ENCODE measurements at regions not wholly inside any gene's neighbourhood (a gene's known extent, or its start where the extent isn't known, plus 50 kb on each side); places are given as distances from the start of the nearest gene placed in this dataset.

DNA sequence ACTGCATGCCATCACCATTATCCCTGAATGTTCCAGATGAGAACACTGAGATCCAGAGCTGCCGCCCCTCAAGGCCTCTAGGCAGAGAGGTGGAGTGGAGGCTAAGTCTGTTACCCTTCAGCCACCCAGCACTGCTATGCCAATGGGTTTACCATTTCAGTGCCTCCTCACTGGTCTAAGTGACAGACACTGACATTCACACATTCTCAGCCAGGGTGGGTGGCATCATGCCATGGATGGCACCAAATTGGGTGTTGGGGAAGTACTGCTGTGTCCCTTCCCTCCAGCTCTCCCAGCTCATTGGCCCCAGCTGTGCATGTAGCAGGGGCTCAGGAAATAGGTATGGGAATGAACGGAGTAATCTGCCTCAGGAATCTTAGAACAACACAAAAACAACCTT is 96.8 kb upstream of the PLET1 start:
- DNase-seq (ENCODE audit: low read depth) = no peak

DNA sequence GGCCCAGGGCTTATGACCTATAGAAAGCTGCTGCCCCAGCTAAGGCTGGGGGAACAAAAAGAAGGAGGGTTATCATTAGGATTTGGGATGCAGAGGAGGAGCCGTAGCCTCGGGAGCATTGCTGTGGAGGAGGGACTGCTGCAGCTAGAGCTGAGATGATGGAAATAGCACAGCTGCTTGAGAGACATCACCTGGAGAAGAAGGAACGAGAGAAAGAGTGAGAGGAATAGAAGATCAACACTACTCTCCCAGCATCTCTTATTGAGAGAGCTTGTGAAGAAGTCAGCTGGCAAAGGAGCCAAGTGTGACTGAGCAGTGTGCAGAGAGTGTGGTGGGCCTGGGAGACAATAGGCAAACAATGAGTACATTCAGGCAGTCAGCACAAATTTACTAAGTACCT is 100.7 kb upstream of the PLET1 start:
- DNase-seq (ENCODE audit: low read depth) = no peak

DNA sequence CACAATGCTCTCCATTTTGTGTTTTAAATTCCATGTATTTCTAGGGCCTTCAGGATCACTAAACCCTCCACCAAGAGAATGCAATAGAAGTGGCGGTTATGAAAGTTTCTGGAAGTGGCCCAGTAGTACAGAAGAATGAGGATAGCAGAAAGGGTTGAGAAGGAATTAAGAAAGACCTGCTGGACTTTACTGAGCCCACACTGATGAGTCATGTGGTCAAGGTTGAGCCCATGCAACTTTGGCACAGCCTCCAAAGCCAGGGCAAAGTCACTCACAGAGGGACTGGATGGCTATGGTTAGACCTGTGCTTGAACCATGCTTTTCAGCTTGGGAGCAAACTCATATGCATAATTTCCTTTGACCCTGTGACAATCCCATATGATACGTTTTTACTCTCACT is 102.9 kb upstream of the PLET1 start:
- no peak for DNase-seq (ENCODE audit: low read depth)

DNA sequence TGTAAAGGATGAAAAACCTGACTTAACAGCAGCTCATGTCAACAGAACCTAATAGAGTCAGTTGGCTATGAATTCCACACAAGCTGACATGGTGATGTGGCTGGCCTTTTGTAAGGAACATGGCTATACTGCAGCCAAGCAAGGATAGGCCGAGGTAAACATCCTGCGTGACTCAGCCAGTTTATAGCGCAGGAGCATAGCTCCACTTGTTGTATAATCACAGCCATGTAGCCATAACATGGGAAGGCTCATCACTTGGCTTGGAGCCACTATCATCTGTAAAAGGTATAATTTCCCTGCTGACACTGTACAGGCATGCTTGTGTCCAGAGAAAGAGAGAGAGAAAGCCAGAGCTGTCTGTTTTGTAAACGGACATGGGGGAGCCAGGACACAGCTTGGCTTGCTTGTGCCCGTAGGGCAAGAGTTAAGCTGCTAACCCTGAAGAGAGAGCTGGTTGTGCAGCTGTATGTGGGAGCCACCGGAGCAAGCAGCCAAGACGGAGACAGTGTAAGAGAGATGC is 104.4 kb upstream of the PLET1 start:
- peak; percentile 24 for DNase-seq (ENCODE audit: low read depth)

DNA sequence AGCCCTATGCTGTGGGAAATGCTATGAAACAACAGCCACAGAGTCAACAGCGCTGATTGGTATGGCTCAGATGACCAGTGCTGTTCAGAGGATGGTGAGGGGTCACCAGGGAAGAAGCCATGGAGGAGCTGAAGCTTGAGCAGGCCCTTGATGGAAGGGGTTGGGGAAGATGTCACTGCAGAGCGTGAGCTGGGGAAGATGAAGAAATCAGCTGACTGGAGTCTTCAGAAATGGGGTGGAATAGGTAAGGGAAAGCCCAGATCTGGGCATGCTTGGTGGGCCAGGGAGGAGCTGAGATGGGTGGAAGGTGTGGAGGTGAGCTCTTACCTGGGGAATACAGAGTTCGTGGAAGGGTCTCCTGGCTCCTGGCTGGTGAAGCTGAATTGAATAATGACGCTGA is 105.4 kb upstream of the PLET1 start:
- DNase-seq (ENCODE audit: low read depth) = no peak

DNA sequence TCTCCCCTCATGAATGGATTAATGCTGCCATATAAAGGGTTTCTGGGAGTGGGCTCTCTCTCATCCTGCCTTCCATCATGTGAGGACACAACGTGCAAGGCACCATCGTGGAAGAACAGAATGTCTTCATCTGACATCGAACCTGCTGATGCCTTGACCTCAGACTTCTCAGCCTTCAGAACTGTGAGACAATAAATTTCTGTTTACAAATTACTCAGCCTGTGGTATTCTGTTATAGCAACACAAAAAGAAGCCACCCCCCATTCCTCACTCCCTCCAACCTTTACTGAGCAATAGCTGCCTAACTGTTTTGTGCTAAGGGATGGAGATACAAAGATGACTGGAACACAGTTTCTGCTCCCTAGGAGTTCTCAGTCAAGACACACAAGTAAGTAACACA is 106.1 kb upstream of the PLET1 start:
- DNase-seq (ENCODE audit: low read depth) = no peak

DNA sequence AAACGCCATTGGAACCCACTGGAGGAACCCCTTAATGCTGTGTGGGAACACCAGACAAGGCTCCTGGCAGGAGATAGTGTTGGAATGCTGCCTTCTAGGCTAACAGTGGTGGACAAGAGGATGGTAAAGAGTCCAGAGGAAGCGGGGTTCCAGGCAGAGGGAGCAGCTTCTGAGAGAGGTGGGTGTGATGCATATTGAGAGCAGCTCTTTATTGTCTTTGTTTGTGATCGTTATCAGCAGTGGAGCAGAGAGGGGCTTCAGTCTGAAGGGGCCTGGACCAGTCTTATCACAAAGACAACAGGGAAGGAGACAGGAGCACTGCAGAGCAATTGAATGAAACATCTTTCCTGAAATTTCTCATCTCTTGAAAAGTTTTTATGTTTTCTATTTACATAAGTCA is 106.8 kb upstream of the PLET1 start:
- no peak for DNase-seq (ENCODE audit: low read depth)

DNA sequence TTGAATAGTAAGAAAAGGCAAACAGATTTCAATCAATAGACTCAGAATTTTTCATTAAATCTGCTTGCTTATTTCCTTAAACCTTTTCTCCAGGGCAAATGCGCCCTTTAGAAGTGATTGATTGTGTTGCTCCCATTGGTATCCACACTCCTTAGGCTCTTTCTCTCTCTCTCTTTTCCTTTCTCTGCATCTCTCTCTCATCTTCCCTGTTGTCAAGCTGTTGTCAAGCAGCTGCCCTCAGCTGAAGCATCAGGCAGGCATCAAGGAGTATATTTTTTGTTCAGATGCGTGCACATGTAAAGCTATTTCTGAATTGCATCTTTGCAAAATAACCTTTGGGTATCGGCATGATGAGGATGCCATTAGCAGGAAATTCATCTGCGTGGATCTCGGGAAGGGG is 107.2 kb upstream of the PLET1 start:
- no peak for DNase-seq (ENCODE audit: low read depth)

DNA sequence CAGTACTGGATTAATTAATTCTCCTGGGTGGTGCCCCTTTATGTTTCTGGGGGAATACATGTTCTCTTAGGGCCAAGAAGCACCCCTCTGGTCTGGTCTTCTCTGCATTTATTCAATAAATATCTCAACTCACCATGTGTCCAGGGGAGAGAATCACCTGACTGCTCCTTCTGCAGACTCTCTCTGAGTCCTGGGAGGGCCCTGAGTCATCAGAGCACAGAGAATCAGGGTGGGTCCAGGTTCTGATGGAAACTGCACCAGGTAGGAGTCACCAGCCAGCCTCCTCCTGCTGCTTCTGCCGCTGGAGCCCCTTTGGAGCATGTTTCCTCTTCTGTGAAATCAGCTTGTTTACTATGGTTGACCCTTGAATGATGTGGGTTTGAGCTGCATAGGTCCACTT is 107.7 kb upstream of the PLET1 start:
- DNase-seq (ENCODE audit: low read depth) = no peak

DNA sequence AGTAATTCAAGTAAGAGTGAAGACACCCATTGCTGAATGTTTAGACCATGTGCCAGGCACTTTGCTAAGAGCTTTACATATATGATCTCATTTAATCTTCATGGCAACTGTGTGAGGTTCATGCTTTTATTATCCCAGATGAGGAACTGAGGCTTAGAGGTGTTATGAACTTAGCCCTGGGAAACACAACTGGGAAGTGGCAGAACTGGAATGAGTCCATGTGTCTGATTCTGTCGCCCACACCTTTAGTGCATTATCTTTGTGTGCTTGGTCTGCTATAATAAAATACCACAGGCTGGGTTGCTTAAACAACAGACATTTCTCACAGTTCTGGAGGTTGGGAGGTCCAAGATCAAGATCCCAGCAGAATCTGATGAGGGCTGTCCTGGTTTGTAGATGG is 108.7 kb upstream of the PLET1 start:
- DNase-seq (ENCODE audit: low read depth) = no peak

DNA sequence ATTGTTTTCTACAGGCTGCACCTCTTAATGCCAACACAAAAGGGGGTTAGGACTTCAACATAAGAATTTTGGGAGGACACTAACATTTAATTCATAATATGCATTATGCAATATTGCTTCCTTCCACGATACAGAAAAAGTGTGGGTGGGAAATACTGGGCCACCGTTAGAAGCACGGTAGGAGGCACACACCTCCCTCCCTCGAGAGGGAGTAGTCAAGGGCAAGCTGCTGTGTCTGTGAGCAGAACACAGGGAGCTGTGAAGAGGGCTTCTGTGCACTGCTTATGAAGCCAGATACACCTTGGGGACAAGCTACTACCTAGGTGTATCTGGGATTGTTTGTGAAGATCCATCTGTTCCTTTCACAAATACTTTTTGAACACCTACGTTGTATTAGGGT is 109.3 kb upstream of the PLET1 start:
- no peak for DNase-seq (ENCODE audit: low read depth)

DNA sequence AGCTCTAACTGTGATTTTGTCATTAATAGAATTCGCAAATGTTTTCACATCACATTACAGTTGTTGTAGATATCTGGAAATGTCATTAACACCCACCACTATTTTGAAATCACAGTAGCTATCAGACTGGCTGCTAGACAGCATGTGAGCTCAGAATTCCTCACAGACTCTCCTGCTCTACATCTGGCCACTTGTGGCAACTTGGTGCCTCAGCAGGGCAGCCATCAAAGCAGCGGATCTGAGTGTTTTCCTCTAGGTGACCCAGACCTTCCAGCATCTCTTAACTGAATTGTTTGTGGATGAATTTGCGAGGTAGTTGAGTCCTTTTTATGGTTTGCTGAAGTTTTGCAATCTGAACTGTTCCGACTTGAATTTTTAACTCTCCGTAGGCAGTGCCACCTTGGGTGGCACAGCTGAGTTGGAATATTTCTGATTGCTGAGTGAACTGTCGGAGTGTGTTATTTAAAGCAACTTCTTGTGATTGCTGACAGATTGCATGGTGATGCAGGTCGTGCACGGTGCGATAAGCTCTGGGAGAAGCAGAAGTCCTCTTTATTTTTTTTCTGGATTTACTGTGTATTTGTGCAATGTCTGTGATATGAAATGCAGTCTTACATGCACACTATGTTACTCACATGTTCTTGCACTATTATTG is 114.0 kb upstream of the PLET1 start:
- DNase-seq (ENCODE audit: low read depth) = no peak

DNA sequence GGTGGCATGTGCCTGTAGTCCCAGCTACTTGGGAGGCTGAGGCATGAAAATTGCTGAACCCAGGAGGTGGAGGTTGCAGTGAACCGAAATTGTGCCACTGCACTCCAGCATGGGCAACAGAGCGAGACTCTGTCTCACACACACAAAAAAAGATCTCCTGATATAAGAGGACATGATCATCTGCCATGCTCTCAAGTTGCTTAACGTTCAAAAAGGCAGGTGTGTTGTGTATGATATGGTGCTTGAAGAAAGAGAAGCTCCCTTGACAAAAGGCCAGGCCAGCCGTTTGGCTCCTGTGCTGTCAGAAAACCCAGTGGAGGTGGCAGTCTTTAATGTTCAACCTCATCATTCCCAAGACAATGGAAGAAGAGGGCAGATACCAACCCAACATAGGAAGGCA is 117.3 kb upstream of the PLET1 start:
- no peak for DNase-seq (ENCODE audit: low read depth)

DNA sequence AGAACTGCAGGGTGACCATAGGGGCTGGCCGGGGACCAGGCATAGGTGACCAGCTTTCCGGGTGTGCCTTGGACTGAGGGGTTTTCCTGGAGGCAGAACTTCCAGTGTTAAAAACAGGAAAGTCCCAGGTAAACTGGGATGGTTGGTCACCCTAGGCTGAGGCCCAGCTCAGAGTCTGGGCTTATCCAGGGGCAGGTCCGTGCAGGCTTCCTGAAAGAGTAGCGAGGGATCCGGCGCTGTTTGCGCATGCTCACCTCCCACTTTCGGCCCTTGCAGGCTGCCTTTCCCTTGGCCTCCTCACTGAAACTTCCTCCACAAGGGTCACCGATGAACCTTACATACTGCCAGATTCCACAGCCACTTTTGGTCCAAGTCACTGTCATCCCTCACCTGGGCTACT is 119.8 kb upstream of the PLET1 start:
- no peak for DNase-seq (ENCODE audit: low read depth)

DNA sequence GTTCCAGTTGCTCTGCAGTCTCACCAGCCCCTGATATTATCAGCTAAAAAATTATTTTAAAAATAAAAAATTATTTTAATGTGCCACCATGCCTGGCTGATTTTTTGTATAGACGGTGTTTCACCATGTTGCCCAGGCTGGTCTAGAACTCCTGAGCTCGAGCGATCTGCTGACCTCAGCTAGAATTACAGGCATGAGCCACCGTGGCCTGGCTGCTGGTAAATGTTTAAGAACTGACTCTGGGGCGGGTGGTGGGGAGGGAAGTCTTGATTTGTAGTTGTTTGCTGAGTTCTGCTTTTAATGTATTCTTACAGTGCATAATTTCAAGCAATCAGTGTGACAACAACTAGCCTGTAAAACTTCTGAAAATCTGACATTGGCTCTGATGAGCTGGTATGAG is 120.9 kb upstream of the PLET1 start:
- DNase-seq (ENCODE audit: low read depth) = no peak

DNA sequence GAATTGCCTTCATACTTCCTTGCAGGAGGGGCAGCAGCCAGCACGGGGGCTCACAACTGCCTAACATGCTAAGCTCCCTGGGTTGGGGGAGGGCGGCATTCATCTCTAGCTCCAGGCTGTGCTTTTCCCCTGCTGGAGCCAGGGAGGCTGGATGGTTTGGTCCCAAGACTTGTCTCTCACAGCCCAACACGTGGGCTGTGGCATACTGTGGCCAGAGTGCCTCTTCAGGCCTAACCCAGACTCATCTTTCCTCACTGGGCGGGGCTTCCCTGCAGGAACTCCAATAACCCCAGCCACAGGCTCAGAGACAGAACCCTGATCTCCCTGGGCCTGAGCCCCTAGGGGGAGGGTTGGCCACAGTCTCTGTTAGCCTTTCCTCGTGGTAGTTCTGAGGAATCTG is 121.9 kb upstream of the PLET1 start:
- no peak for DNase-seq (ENCODE audit: low read depth)

DNA sequence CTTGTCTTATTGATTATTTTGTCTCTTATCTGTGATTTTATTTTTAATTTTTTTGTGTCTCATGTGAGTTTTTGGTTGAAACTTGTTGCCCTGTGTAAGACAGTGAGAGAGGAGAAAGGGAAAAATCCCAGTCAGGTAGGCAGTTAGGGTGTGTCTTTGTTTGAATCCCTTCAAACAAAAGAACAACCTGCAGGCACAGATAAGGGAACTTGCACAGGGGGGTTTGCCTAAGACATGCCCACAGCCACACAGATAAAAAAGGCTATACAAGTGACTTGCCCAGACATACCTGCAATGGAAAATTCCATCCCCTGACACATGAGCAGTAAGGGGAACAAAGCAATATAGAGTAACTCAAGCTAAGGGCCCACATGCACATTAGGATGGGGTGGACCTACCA is 127.8 kb upstream of the PLET1 start:
- no peak for DNase-seq (ENCODE audit: low read depth)

DNA sequence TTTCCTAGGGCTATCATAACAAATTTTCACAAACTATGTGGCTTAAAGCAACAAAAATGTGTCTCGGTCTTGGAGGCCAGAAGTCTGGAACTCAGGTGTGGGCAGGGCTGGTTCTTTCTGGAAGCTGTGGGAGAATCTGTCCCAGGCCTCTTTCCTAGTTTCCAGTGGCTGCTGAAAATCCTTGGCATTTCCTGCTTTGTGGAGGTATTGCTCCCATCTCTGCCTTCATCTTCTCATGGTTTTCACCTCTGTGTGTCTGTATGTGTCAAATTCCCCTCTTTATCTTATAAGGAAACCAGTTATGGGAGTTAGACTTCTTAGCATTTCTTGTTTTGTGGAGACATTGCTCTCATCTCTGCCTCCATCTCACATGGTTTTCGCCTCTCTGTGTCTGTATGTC is 130.4 kb upstream of the PLET1 start:
- no peak for DNase-seq (ENCODE audit: low read depth)

DNA sequence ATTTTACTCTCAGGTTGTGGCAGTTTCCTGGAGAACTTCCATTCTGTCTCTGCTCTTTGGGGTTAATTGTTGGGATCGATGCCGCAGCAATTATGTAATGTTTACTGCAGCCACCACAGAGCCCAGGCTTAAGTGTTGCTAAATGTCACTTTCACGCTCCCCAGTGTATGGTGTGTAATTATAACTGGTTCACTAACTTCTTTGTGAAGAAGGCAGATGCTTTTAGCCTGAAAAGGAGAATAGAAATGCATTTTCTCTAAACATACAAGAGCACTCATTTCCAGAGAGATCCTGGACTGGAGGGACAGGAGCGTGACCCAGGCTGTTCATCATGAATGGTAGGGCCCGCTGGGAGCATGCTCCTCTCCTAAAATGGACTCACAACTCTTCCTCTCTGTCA is 132.2 kb upstream of the PLET1 start:
- DNase-seq (ENCODE audit: low read depth) = no peak

DNA sequence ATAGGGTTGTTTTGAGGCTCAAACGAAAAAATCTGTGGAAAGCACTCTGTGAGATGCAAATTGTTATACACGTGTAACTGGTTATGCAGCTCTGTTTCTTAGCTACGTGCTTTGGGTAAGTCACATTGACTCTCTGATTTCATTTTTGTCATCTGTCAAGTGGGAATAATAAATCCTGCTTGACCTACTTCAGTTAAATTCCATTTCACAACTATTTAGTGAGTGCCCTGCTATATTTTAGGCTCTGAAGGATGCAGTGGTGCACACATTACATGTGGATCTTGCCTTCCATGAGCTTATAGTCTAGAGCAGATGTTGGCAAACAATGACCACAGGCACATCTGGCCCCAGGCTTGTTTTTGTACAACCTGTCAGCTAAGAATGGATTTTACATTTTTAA is 133.6 kb upstream of the PLET1 start:
- DNase-seq (ENCODE audit: low read depth) = no peak

DNA sequence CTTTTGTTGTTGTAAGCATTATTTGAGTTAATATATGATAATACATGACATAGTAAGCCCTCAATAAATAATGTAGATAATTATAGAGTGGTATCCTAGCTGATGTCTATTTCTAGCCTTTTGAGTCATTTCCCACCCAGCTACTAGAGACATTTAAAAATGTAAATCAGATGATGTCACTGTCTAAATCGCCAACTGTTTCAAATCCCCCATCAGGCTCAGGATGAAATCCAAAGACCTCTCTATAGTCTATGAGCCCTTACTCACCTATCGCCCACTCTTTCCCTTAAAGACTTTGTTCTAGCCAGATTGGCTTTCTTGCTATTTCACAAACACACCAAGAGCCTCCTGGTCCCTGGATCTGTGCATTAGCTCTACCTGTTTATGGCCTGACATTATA is 135.4 kb upstream of the PLET1 start:
- DNase-seq (ENCODE audit: low read depth) = no peak

DNA sequence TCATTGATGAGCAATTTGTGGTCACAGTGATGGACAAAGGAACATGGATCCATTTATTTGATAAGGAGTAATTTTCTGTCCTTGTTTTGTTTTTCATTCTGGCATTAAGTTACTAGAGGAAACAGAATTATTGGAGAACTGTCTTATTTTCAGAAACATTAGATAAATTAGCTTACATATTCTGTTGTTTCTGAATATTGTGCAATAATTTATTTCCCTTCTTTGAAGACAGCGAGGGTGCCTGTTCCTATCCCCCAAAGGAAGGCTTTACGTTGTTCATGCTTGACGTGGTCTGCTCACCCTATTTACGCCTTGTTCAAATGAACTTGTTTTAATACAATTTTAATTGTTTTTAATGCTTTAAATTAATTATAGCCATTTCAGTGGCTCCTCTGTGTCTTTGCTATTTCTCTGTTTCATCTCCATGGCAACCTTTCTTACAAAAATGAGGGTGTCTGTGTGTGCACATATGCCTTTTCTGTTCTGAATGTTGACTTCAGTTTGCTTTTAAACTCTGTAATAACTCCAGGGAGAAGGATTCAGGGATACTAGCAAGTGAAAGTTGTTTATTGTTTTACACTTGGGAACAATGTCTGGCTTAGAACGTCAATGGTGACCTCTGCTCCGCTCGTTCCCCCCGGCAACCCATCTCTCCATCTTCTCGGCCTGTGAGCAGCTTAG is 138.3 kb upstream of the PLET1 start:
- DNase-seq (ENCODE audit: low read depth) = no peak

DNA sequence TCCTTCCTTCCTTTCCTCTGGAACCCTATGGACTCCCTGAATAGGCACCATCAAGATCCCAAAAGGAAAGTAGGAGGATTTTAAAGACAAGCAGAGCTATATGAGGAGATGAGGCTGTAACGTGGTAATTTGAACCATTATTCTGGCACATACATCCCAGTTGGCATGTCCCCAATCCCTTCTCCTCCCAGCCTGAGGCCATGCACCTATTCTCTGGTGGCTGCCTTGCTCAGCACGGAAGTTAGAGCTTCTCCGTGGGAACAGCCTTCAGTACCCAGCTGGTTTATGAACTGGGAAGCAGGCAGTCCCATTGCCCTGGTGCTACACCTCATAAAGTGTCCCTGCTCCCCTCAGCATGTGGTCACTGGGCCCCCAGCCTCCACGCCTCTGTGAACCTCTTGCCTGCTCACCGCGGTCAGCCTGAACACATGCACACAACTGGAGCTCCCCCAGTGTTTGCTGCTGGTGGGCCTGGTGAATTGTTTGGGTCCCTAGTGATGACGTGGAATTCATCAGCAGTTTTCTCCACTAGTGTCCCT is 139.9 kb upstream of the PLET1 start:
- no peak for DNase-seq (ENCODE audit: low read depth)

Data from HS-27A (cell line).